ENCODE measurements at regions not wholly inside any gene's neighbourhood (a gene's known extent, or its start where the extent isn't known, plus 50 kb on each side); places are given as distances from the start of the nearest gene placed in this dataset.

- DNase-seq (ENCODE audit: low read depth): no peak
- H3K4me3 ChIP-seq (ENCODE audit: low read depth, low read length): no peak overlapping the region
- TF ChIP-seq CTCF (IDR thresholded peaks at IDR 0.05; ENCODE audit: low read depth, low read length) (no peak), MAX (IDR thresholded peaks at IDR 0.05; ENCODE audit: low read depth, low read length) (no peak), POLR2A (IDR thresholded peaks at IDR 0.05; ENCODE audit: extremely low read depth, insufficient read length) (no peak), MYC (IDR thresholded peaks at IDR 0.05; ENCODE audit: low read depth, low read length) (no peak)
Measured at GRCh38 chr15:91482799-91483198, 370.7 kb upstream of the SLCO3A1 start.

- H3K4me3 ChIP-seq (ENCODE audit: low read depth, low read length): no peak overlapping the region
- no peak for TF ChIP-seq CTCF (IDR thresholded peaks at IDR 0.05; ENCODE audit: low read depth, low read length)
- no peak for TF ChIP-seq POLR2A (IDR thresholded peaks at IDR 0.05; ENCODE audit: extremely low read depth, insufficient read length)
- TF ChIP-seq MAX (IDR thresholded peaks at IDR 0.05; ENCODE audit: low read depth, low read length): no peak
- TF ChIP-seq MYC (IDR thresholded peaks at IDR 0.05; ENCODE audit: low read depth, low read length): no peak
- DNase-seq (ENCODE audit: low read depth): no peak
Measured at GRCh38 chr15:91484141-91484540, 369.4 kb upstream of the SLCO3A1 start.

GRCh38 chr15:91488452-91488851 is 365.1 kb upstream of the SLCO3A1 start:
- H3K4me3 ChIP-seq (ENCODE audit: low read depth, low read length): no peak overlapping the region
- DNase-seq (ENCODE audit: low read depth): no peak
- TF ChIP-seq CTCF (IDR thresholded peaks at IDR 0.05; ENCODE audit: low read depth, low read length): no peak
- no peak for TF ChIP-seq MYC (IDR thresholded peaks at IDR 0.05; ENCODE audit: low read depth, low read length)
- no peak for TF ChIP-seq MAX (IDR thresholded peaks at IDR 0.05; ENCODE audit: low read depth, low read length)
- TF ChIP-seq POLR2A (IDR thresholded peaks at IDR 0.05; ENCODE audit: extremely low read depth, insufficient read length): no peak

GRCh38 chr15:91490211-91490610 is 363.3 kb upstream of the SLCO3A1 start:
- no peak for DNase-seq (ENCODE audit: low read depth)
- H3K4me3 ChIP-seq (ENCODE audit: low read depth, low read length): no peak overlapping the region
- TF ChIP-seq MAX (IDR thresholded peaks at IDR 0.05; ENCODE audit: low read depth, low read length) (no peak), MYC (IDR thresholded peaks at IDR 0.05; ENCODE audit: low read depth, low read length) (no peak), POLR2A (IDR thresholded peaks at IDR 0.05; ENCODE audit: extremely low read depth, insufficient read length) (no peak), CTCF (IDR thresholded peaks at IDR 0.05; ENCODE audit: low read depth, low read length) (no peak)

- no peak for TF ChIP-seq CTCF (IDR thresholded peaks at IDR 0.05; ENCODE audit: low read depth, low read length)
- DNase-seq (ENCODE audit: low read depth): peak; percentile 53
- H3K4me3 ChIP-seq (ENCODE audit: low read depth, low read length): no peak overlapping the region
Measured at GRCh38 chr15:91491101-91491950, 362.2 kb upstream of the SLCO3A1 start.

All from NB4 (cell line).